NCI-H510A (cell line): ENCODE measurements at regions not wholly inside any gene's neighbourhood (a gene's known extent, or its start where the extent isn't known, plus 50 kb on each side); places are given as distances from the start of the nearest gene placed in this dataset.

Source experiments
- DNase-seq: peaks from one replicate; lab custom pipeline; 2025; lab: John Stamatoyannopoulos, UW

DNA sequence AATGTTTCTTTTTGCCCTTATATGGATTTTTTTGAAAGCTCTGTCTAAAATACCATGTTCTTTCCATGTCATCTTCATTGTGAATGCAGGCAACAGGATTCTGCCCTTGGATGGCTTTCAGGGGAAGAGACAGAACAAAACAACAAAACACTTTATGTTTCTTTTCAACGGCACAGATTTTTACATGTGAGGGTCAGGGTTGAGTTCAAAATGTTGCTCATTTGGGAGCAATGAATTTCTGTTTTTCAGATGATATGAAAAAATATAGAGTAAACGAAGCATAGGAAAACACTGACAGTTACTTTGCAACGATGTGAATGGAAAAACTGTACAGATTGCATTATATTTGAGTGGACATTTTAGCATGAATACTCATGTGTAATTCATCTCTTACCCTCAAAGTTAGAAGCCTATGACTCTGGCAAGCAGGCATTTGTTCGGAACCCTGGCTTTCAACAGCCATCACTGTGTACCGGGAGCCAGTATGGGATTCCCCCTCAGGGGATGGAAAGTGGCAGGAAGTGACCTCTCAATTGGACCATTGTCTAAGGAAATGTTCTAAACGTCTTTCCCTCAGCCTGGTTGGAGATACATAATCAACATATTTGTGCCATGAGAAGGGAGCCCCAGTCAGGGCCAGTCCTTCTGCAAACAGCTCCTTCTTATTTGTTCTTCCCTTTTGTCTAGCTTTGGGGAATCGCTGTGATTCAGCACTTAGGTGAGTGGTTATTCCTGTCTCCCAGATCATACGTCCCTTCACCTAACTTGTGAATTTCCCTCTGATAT, 153.9 kb upstream of the MEF2C start:
- DNase-seq = no peak

DNA sequence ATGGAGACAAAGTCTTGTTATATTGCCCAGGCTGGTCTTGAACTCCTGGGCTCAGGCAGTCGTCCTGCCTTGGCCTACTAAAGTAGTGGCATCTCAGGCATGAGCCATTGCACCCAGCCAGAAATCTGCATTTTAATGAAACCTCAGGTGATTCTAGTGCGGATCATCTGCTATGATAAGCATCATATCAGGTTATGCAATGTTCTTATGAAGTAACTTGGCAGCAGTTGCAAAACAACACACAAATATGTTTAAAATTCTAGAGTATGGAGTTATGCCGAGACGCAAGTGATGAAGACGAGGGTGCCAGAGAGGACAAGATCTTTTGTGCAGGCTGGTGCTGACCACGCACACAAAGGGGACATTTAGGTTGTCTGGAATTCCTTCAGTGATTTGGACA, 153.2 kb upstream of the MEF2C start:
- no peak for DNase-seq

DNA sequence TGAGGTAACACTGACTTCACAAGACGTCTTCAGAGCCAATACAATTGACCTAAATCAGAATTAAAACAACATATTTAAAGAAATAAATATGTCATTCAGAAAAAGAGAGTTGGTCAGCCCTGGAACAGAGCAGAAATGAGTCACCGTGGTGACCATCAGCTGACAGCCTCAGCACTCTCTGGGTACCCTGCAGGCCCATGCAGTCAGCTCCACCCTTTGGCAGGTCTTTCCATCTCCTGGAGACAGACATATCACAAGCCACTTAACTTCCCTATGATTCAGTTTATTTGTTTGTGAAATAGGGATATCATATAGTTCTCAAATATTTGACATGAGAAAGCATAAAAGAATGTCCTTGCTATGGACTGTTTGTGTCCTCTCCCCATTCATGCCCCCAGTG, 151.6 kb upstream of the MEF2C start:
- no peak for DNase-seq

DNA sequence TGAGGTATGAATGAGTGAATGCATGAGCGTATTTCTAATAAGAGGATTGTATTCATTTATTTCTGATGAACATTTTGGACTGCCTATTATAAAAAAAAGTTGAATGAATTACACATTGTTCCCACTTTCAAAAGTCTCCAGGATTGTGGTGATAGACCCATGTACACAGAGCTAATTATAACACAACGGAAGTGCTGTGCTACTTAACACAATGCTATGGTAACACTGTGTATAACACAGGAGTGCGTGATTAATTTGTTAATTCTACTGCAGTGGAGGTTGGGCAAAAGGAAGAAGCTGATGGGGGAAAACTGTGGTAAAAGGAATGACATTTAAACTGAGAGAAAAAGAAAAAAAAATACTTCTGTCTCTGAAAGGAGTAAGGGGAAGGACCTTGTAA, 147.8 kb upstream of the MEF2C start:
- no peak for DNase-seq

DNA sequence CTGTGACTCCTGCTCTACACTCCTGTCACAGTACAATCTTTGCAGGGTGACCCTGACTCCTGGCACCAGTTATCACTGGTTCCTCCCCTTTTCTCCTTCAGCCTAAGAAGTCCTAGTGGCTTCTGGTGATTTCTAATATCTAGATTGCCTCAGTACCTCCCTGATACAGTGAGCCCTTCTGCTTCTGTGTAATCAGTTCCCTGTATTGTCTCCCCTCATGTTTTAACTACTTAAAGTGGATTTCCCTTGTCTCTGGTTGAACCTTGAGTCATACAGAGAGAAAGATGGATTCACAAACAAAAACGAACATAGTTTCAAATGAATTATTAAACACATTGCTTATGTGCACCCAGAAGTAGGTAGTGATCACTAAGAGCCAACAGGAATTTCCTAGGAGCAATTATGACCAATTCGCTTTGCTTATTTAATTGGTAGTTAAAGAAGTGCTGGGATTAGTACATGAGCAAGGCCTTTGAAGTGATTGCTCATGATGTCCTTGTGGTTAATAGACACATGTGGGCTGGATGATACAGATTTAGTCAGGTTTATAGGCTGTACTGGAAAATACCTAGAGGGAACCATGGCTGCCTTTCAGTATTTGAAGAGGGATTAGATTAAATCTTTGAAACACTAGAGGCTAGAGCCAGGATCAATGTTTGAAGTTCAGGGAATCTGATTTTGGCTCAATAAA, 145.8 kb upstream of the MEF2C start:
- DNase-seq = no peak

DNA sequence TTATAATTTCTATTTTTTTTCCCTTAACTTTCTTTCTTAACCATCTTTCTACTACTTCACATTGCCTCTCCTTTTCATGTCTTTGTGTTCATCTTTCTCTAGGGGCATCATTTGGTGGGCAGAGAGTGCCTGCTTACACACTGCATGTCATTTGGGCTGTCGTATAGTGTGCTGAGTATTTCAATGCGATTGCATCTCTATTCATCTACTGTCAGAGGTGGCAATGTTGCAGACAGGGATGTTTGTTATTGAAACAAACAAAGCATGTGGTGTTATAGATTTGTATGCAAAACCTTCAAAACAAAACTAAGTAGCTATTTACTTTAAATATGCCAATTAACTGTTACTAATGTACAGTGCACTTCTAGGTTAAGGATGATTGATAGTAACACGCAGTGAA, 141.1 kb upstream of the MEF2C start:
- no peak for DNase-seq

DNA sequence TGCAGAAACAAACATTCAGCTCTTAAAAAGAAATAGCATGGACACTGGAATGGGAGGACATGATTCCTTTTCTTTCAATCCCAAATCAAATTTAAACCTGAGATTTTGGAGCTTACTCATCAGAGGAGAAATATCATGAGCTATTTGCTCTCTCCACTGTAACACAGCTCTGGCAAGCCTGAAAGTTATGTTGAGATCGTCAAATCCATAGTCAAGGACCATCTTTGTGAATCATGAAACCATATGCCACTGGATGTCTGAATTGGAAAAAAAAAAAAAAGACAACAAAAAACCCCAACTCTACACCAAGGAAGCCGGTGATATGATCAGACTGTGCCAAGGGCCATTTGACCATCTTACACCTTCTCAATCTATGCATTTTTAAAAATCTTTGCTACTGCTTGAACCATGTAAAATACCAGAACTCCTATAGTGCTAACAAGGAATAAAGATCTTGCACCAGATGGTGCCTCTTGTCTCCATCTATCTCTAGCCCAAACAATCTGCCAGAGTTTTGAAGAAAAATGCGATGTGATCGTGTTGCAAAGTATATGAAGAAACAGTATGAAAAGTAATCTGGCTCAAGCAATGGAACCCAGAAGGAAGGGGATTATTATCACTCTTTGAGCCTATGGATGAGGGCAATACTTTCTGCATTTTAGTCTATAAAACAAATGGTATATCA, 138.1 kb upstream of the MEF2C start:
- DNase-seq = no peak

DNA sequence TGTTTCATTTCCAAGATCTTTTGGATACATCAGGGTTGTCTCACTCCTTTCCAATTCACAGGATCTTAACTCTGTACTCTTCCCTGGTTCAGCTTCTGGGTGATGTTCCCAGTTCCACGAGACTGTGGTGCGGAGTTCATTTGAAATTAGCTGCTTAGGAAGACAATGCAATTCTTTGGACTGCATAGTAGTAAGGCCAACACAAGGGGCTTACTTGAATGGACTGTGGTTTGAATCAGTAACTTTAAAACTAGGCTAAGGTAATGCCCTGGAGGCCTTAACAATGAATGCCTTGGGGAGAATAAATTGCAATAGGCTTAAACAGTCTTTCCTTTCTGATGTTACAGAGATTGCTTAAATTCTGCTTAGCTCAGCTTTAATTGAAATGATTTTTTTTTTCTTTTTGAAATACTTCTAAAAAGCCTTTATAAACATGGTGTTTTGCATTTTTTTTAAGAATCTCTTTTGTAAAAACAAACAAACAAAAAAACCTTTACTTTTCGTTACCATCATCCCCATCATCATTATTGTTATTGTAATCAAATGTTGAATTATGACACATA, 133.8 kb upstream of the MEF2C start:
- DNase-seq = no peak

DNA sequence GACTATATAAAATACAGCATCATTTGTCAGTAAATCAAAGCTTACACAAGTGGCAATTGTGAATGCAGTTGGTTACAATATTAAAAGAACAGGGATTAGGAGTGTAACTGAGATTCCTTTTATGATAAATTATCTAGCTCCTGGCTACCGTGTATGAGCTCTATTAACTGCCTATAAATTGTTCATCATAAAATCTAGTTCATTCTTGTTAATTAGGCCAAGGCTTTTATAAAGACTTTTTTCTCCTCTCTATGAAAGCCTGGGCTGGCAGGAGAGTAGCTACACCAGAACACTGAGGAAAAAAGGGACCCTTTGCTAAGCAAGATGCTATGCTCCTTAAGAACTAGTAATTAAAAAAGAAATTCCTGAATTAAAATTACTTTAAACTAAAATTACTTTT, 132.4 kb upstream of the MEF2C start:
- DNase-seq = no peak

DNA sequence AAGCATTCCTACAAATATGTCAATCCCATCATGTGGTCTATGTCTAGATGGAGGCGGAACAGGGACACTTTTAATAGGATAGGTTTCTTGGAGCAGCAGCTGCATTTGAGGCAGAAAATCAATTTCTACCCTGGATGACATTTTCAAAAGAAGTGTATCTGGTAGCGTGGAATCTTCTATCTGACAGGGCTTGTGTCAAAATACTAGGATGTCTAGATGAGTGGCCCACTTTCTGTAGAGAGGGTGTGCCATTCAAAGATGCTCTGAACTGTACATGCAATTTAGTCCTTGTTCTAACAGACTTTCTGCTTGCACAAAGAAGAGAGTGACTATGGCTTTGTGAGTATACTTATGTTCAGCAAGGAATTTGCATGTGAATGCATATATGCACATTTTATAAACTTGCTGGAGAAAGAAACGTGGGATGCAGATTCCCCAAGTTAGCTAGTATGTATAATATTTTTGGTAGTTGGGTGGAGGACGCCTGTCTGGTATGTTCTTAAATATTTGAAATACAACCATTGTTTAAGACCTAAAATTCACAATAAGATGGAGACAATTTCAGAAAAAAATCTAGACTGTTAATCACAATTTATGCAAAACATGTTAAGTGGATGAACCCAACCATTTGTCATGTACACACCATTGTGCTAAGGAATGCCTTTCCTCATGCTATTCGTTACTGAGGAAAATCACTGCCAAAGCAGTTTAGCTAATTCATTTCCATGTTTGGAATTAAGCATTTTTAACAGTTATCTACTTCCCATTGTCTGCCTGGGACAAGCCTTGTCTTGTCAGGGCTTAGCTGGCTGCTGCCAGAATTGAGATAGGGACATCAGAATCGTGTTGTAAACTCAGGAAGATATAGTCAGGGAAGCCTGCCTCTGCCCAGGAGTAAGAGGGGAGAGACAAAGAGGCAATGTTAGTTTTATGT, 129.1 kb upstream of the MEF2C start:
- no peak for DNase-seq

DNA sequence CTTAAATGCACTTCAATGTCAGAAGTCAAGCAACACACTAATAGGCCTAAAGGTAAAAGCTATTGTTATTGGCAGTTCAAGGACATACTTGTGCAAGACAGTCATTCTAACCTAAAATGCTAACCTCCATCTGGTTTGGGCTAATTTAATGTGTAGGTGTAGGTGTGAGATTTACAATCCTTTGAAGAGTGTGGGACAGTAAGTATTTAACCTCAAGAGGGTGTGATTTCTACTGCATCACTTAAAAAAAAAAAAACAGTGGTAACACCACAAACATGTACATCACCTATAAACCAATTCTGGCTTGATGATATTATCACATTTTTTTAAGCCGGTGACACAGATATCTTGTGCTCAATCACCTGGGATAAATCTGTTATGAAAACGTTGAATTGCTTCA, 127.5 kb upstream of the MEF2C start:
- DNase-seq = no peak

DNA sequence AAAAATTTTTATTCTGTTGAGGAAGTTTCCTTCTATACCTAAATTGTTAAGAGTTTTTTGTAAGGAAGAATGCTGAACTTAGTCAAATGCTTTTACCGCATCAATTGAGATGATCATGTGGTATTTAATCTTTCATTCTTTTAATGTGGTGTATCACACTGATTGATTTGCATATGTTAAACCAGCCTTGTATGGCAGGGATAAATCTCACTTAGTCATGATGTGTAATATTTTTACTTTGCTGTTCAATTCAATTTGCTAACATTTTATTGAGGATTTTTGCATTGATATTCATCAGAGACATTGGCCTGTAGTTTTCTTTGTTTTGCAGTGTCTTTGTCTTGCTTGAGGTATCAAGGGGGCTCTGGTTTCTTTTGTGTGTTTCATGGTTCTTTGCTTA, 125.3 kb upstream of the MEF2C start:
- no peak for DNase-seq

DNA sequence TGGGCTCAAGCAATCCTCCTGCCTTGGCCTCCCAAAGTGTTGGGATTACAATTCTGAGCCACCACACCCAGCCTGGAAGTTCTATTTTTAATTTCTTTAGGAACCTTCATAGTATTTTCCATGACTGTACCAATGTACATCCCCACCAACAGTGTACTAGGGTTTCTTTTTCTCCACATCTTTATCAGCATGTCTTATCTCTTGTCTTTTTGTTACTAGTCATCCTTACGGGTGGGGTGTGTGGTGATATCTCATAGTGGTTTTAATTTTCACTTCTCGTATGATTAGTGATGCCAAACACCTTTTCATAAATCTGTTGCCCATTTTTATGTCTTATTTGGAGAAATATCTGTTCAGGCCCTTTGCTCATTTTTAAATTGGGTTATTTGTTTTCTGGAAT, 123.0 kb upstream of the MEF2C start:
- no peak for DNase-seq

DNA sequence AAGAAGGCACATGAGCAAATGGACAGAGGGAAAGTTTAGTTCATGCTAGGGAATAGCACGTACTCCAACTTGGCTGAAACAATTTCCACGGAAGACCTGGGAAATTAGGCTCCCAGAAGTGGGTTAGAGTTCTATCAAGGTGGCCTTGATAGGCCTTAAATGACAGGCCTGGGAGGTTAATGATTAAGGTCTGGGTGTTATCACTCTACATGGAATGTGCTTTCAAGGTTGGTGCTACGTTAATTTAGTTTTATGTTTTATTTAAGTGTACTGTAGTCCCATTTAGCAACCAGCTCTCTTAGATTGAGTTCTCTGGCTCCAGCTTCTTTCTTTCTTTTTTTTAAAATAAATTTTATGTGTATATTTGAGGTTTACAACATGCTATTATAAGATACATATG, 121.4 kb upstream of the MEF2C start:
- DNase-seq = no peak

DNA sequence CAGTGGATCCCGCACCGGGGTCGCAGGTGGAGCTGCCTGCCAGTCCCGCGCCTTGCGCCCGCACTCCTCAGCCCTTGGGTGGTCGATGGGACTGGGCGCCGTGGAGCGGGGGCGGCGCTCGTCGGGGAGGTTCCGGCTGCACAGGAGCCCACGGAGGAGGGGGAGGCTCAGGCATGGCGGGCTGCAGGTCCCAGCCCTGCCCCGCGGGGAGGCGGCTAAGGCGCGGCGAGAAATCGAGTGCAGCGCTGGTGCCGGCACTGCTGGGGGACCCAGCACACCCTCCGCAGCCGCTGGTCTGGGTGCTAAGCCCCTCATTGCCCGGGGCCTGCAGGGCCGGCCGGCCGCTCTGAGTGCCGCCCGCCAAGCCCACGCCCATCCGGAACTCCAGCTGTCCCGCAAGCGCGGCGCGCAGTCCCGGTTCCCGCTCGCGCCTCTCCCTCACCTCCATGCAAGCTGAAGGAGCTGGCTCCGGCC, 120.6 kb upstream of the MEF2C start:
- no peak for DNase-seq

DNA sequence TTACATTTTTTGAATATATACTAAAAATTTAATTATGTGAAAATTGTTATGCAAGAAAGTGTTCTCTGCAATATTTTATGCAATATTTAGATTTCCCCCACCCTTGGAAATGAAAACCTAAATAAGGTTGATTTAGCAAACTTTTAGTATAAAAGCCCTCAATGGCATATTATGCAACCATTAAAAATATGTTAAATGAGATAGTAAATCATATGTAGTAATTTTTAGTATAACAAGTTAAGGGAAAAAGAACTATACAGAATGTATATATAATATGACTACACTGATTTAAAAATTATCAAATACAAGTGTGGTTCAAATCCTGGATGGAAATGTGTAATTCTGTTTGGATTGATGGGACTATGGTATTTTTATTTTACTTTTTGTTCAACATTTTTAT, 116.9 kb upstream of the MEF2C start:
- DNase-seq = no peak

DNA sequence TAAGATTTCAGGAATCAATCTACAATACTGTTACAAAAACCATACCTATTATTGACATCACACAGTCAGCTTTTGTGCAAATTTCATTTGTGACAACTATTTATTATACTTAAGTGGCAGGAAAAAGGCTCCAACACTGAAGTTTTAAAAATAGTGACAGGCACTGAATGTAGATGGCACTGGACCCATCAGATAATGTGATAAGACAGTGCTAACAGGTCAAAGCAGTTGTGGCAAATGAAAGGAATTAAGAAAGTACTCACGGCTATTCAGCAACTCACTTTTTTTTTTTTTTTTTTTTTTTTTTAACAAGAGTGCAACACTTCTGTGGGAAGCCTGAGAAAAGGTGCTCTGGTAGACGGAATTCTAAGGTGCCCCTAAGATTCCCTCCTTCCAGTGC, 115.0 kb upstream of the MEF2C start:
- DNase-seq = no peak

DNA sequence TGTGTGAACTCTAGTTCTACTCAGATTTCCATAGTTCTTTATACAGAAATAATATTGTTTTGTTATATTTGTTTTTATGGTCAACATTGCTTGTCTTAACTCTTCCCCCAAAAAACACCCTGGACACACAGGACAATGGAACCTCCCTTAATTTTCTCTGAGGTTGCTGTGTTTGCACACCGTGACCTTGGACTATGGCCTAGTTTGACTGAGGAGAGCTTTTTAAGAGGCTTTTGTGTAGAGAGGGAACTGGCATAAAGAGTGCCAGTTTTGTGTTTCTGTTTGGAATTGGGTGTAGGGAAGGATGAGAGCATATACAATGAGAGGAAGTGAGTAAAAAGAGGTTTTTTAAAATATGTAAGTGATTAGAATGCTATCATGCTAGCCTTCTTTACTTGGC, 101.1 kb upstream of the MEF2C start:
- DNase-seq = no peak

DNA sequence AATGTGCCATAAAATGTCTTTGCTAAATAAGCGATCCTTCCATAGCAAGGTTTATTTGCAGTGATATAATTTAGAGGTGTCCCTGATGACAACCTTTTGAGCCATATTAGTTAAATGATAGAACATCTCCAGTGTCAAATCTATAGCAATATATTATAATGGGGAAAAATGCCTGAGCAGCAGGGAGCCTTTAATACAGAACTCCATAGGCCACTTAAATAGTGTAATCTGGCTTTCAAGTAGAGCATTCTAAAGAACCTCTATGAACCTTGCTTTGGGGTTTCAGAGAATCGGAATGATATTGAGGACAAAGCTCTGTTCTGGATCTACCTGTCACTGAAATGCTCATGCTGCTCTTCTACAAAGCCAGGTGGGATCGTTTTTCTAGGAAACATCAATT, 96.7 kb upstream of the MEF2C start:
- no peak for DNase-seq

DNA sequence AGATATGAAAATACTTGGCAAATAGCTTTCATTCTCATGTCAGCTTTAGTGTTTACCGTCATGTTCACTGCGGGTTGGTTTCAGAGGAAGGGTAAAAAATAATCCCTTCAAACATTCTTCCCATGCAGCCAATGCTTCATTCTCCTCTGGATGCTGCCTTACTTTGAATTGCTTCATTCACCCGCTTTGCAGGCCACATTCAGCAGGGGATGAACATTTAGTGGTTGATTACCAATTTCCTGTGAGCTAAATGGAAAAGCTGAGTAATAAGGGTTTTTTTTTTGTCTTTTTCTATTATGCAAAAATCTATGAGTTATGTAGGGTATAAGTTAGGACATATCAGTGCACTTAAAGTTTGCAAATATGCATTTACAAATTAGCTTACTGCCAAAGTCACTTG, 96.3 kb upstream of the MEF2C start:
- DNase-seq = no peak

DNA sequence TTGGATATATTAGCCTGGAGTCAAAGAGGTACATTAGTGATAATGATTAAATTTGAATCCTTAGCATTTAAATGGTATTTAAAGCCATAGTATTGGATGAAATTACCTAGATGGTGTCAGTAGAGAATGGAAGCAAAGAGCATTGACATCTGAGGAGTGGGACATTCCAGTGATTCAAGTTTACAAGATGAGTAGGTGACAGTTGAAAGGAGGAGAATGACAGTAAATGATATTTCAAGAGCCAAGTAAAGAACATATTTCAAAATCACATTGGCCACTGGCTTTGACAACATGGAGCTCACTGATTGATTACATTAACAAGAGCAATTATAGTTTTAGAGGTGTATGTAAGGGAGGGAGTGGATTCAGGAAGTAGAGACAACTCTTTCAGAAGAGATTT, 93.9 kb upstream of the MEF2C start:
- no peak for DNase-seq
